Thoracic aorta (tissue), 2 donors: ENCODE measurements at regions not wholly inside any gene's neighbourhood (a gene's known extent, or its start where the extent isn't known, plus 50 kb on each side); places are given as distances from the start of the nearest gene placed in this dataset.

ENCODE experiments used
- ATAC-seq: fragments of 150-250 bp; one replicate; pipeline ENCODE4 v1.8.0; 2017; ENCODE audit warnings: low read depth; ENCODE audit not compliant: insufficient number of reproducible peaks, low FRiP score
- DNase-seq: peaks from one replicate; pipeline ENCODE4 v3.0.0-alpha.2; 2020; ENCODE audit warnings: low spot score
- H3K27ac ChIP-seq, 2 donors: fragments of 200-600 bp; sonication (generic); 1 replicate in 1 of 2; 2 replicates in 1 of 2; pipeline ENCODE4 v1.5.1; 2016; ENCODE audit warnings: mild to moderate bottlenecking in 2 of 2, moderate library complexity in 2 of 2
- H3K27me3 ChIP-seq: fragments of 200-600 bp; sonication (generic); replicated peaks from 2 replicates; pipeline ENCODE4 v1.6.0; 2016; ENCODE audit warnings: mild to moderate bottlenecking; ENCODE audit not compliant: insufficient read depth
- H3K36me3 ChIP-seq: fragments of 200-600 bp; sonication (generic); one replicate; pipeline ENCODE4 v1.5.1; 2016
- H3K4me1 ChIP-seq, 2 donors: fragments of 200-600 bp; sonication (generic); 1 replicate in 1 of 2; 2 replicates in 1 of 2; pipeline versions ENCODE4 v1.5.1 to v1.6.0; 2016; ENCODE audit warnings: low read depth in 2 of 2, mild to moderate bottlenecking in 1 of 2; ENCODE audit not compliant: control insufficient read depth in 1 of 2
- H3K4me3 ChIP-seq: fragments of 200-600 bp; sonication (generic); 2 replicates; pipeline ENCODE4 v1.5.1; 2016; ENCODE audit warnings: mild to moderate bottlenecking
- H3K9me3 ChIP-seq: fragments of 200-600 bp; sonication (generic); 2 replicates; pipeline ENCODE4 v1.5.1; 2016
- CTCF ChIP-seq: fragments of 200-600 bp; sonication (generic); IDR thresholded peaks from one replicate; pipeline ENCODE4 v1.5.1; 2019; ENCODE audit warnings: antibody characterized with exemption

GRCh38 chr1:162937716-162938395 is 76.9 kb upstream of the CCDC190 start:
- Histone ChIP-seq H3K36me3 (no peaks in the 10 kb centered on the region), H3K27me3 (no peaks in the 10 kb centered on the region), H3K4me3 (no peak overlapping the region), H3K9me3 (no peaks in the 10 kb centered on the region), H3K4me1 (no peaks in the 10 kb centered on the region), H3K27ac (no peak overlapping the region)
- ATAC-seq (no peak), DNase-seq (no peak)
- TF ChIP-seq CTCF = no peak

- DNase-seq (no peak), ATAC-seq (no peak)
- TF ChIP-seq CTCF = no peak
- Histone ChIP-seq H3K27ac (peak overlapping the region; percentile 15 to 34), H3K4me3 (no peak overlapping the region), H3K4me1 (peaks cover 9 to 24% of the 10 kb centered on the region in 2 donors), H3K36me3 (no peaks in the 10 kb centered on the region), H3K27me3 (no peaks in the 10 kb centered on the region), H3K9me3 (no peaks in the 10 kb centered on the region)
These were observed 70.1 kb upstream of the CCDC190 start for GRCh38 chr1:162930976-162931560.

- no peak for TF ChIP-seq CTCF
- Histone ChIP-seq H3K9me3 (no peaks in the 10 kb centered on the region), H3K27ac (peak overlapping the region in 1 of 2 donors; percentile 34), H3K4me3 (no peak overlapping the region), H3K36me3 (no peaks in the 10 kb centered on the region), H3K27me3 (no peaks in the 10 kb centered on the region), H3K4me1 (peaks cover 9 to 24% of the 10 kb centered on the region in 2 donors)
- DNase-seq (no peak), ATAC-seq (no peak)
These were observed 69.6 kb upstream of the CCDC190 start for GRCh38 chr1:162930532-162930931.

- no peak for ATAC-seq
- Histone ChIP-seq H3K4me1 (peaks cover 9 to 24% of the 10 kb centered on the region in 2 donors), H3K36me3 (no peaks in the 10 kb centered on the region), H3K4me3 (no peak overlapping the region), H3K27me3 (no peaks in the 10 kb centered on the region), H3K9me3 (no peaks in the 10 kb centered on the region), H3K27ac (no peak overlapping the region)
- no peak for DNase-seq
- TF ChIP-seq CTCF = no peak
These were observed 68.2 kb upstream of the CCDC190 start for GRCh38 chr1:162929177-162929576.

- no peak overlapping the region for H3K4me3 ChIP-seq
- DNase-seq = no peak
- H3K27ac ChIP-seq = no peak overlapping the region
- H3K9me3 ChIP-seq = no peaks in the 10 kb centered on the region
- TF ChIP-seq CTCF = no peak
- no peak for ATAC-seq
- no peaks in the 10 kb centered on the region for H3K27me3 ChIP-seq
- peaks cover 9 to 24% of the 10 kb centered on the region in 2 donors for H3K4me1 ChIP-seq
- H3K36me3 ChIP-seq = no peaks in the 10 kb centered on the region
These were observed 67.2 kb upstream of the CCDC190 start for GRCh38 chr1:162928141-162928540.
